Muscle layer of duodenum (tissue), 2 donors: ENCODE measurements at regions not wholly inside any gene's neighbourhood (a gene's known extent, or its start where the extent isn't known, plus 50 kb on each side); places are given as distances from the start of the nearest gene placed in this dataset.

Source experiments
- H3K27ac ChIP-seq: one replicate; pipeline ENCODE4 v1.7.0; 2013; ENCODE audit warnings: mild to moderate bottlenecking, low read length
- H3K27me3 ChIP-seq: one replicate; pipeline ENCODE4 v1.7.0; 2013; ENCODE audit warnings: low read depth, mild to moderate bottlenecking, control low read depth, low read length
- H3K36me3 ChIP-seq, 2 donors: one replicate each; pipeline ENCODE4 v1.7.0; 2013; ENCODE audit warnings: low read length in 2 of 2, control low read depth in 1 of 2, mild to moderate bottlenecking in 1 of 2; ENCODE audit not compliant: insufficient read depth in 2 of 2, control insufficient read depth in 1 of 2
- H3K4me1 ChIP-seq, 2 donors: one replicate each; pipeline ENCODE4 v1.7.0; 2013; ENCODE audit warnings: low read length in 2 of 2, mild to moderate bottlenecking in 2 of 2, control low read depth in 1 of 2, moderate library complexity in 1 of 2; ENCODE audit not compliant: insufficient read depth in 2 of 2, control insufficient read depth in 1 of 2
- H3K4me3 ChIP-seq, 2 donors: one replicate each; pipeline ENCODE4 v1.7.0; 2013; ENCODE audit warnings: low read length in 2 of 2, low read depth in 1 of 2, mild to moderate bottlenecking in 1 of 2
- H3K9me3 ChIP-seq, 2 donors: one replicate each; pipeline ENCODE4 v1.7.0; 2013; ENCODE audit warnings: low read length in 2 of 2, control low read depth in 1 of 2, mild to moderate bottlenecking in 1 of 2; ENCODE audit not compliant: control insufficient read depth in 1 of 2
- donor health status: healthy.

GRCh38 chr7:114785496-114785895, 136.4 kb upstream of the MDFIC start:
- Histone ChIP-seq H3K9me3 (no peaks in the 10 kb centered on the region), H3K27ac (no peak overlapping the region)

GRCh38 chr7:114786455-114786854, 135.4 kb upstream of the MDFIC start:
- Histone ChIP-seq H3K4me3 (no peak overlapping the region), H3K27me3 (no peaks in the 10 kb centered on the region), H3K9me3 (no peaks in the 10 kb centered on the region), H3K27ac (no peak overlapping the region), H3K4me1 (no peaks in the 10 kb centered on the region), H3K36me3 (no peaks in the 10 kb centered on the region)

More at GRCh38 chr7:114785496-114785895, 136.4 kb upstream of the MDFIC start:
- Histone ChIP-seq H3K4me3 (no peak overlapping the region), H3K4me1 (no peaks in the 10 kb centered on the region), H3K27me3 (no peaks in the 10 kb centered on the region), H3K36me3 (no peaks in the 10 kb centered on the region)

GRCh38 chr7:114787556-114787955, 134.3 kb upstream of the MDFIC start:
- Histone ChIP-seq H3K36me3 (no peaks in the 10 kb centered on the region), H3K4me1 (no peaks in the 10 kb centered on the region), H3K27ac (no peak overlapping the region), H3K4me3 (no peak overlapping the region), H3K27me3 (no peaks in the 10 kb centered on the region), H3K9me3 (no peaks in the 10 kb centered on the region)

GRCh38 chr7:114788706-114789105, 133.2 kb upstream of the MDFIC start:
- Histone ChIP-seq H3K4me3 (no peak overlapping the region), H3K27me3 (no peaks in the 10 kb centered on the region), H3K4me1 (no peaks in the 10 kb centered on the region), H3K36me3 (no peaks in the 10 kb centered on the region), H3K9me3 (no peaks in the 10 kb centered on the region), H3K27ac (no peak overlapping the region)

GRCh38 chr7:114789161-114789560, 132.7 kb upstream of the MDFIC start:
- no peaks in the 10 kb centered on the region for H3K27me3 ChIP-seq
- no peak overlapping the region for H3K27ac ChIP-seq
- no peaks in the 10 kb centered on the region for H3K4me1 ChIP-seq
- no peaks in the 10 kb centered on the region for H3K36me3 ChIP-seq
- H3K4me3 ChIP-seq = no peak overlapping the region
- no peaks in the 10 kb centered on the region for H3K9me3 ChIP-seq

- peaks cover 0 to under 1% of the 10 kb centered on the region in 2 donors for H3K4me1 ChIP-seq
- H3K4me3 ChIP-seq = no peak overlapping the region
- H3K36me3 ChIP-seq = no peaks in the 10 kb centered on the region
- H3K9me3 ChIP-seq = no peaks in the 10 kb centered on the region
- no peak overlapping the region for H3K27ac ChIP-seq
- H3K27me3 ChIP-seq = no peaks in the 10 kb centered on the region
Measured at GRCh38 chr7:114789871-114790311, 132.0 kb upstream of the MDFIC start.

GRCh38 chr7:114790521-114790920, 131.4 kb upstream of the MDFIC start:
- Histone ChIP-seq H3K36me3 (no peaks in the 10 kb centered on the region), H3K27ac (no peak overlapping the region), H3K4me3 (no peak overlapping the region), H3K9me3 (no peaks in the 10 kb centered on the region), H3K27me3 (no peaks in the 10 kb centered on the region), H3K4me1 (peaks cover 0 to 5% of the 10 kb centered on the region in 2 donors)

GRCh38 chr7:114791771-114792170, 130.1 kb upstream of the MDFIC start:
- Histone ChIP-seq H3K36me3 (no peaks in the 10 kb centered on the region), H3K4me3 (no peak overlapping the region), H3K27ac (no peak overlapping the region), H3K27me3 (no peaks in the 10 kb centered on the region), H3K4me1 (peaks cover 0 to 5% of the 10 kb centered on the region in 2 donors), H3K9me3 (no peaks in the 10 kb centered on the region)

- Histone ChIP-seq H3K9me3 (no peaks in the 10 kb centered on the region), H3K36me3 (no peaks in the 10 kb centered on the region), H3K27me3 (no peaks in the 10 kb centered on the region), H3K4me3 (no peak overlapping the region), H3K27ac (no peak overlapping the region), H3K4me1 (peaks cover 0 to 5% of the 10 kb centered on the region in 2 donors)
Measured at GRCh38 chr7:114793155-114793845, 128.6 kb upstream of the MDFIC start.

GRCh38 chr7:114795475-114795874, 126.4 kb upstream of the MDFIC start:
- Histone ChIP-seq H3K27me3 (no peaks in the 10 kb centered on the region), H3K4me1 (peaks cover 0 to 5% of the 10 kb centered on the region in 2 donors), H3K9me3 (no peaks in the 10 kb centered on the region), H3K36me3 (no peaks in the 10 kb centered on the region), H3K4me3 (no peak overlapping the region), H3K27ac (no peak overlapping the region)

- peaks cover 0 to 5% of the 10 kb centered on the region in 2 donors for H3K4me1 ChIP-seq
- H3K9me3 ChIP-seq = no peaks in the 10 kb centered on the region
- H3K27me3 ChIP-seq = no peaks in the 10 kb centered on the region
- H3K36me3 ChIP-seq = no peaks in the 10 kb centered on the region
- no peak overlapping the region for H3K27ac ChIP-seq
- no peak overlapping the region for H3K4me3 ChIP-seq
Measured at GRCh38 chr7:114799628-114800028, 122.3 kb upstream of the MDFIC start.

- Histone ChIP-seq H3K36me3 (no peaks in the 10 kb centered on the region), H3K27me3 (no peaks in the 10 kb centered on the region), H3K9me3 (no peaks in the 10 kb centered on the region), H3K27ac (no peak overlapping the region), H3K4me1 (no peaks in the 10 kb centered on the region), H3K4me3 (no peak overlapping the region)
Measured at GRCh38 chr7:114802632-114803031, 119.3 kb upstream of the MDFIC start.
